Neuronal stem cell (in vitro differentiated cells): ENCODE measurements at regions not wholly inside any gene's neighbourhood (a gene's known extent, or its start where the extent isn't known, plus 50 kb on each side); places are given as distances from the start of the nearest gene placed in this dataset.

ENCODE experiments used
- DNase-seq: peaks from one replicate; pipeline ENCODE4 v3.0.0-alpha.2; 2013; ENCODE audit warnings: low spot score
- H2AFZ ChIP-seq: one replicate; pipeline ENCODE4 v1.6.1; 2013; ENCODE audit warnings: mild to moderate bottlenecking, low read length, inconsistent platforms
- H2AK5ac ChIP-seq: 2 replicates; pipeline ENCODE4 v1.6.1; 2013; ENCODE audit warnings: low read depth, mild to moderate bottlenecking, inconsistent platforms, low read length, moderate library complexity, mixed read lengths
- H2BK120ac ChIP-seq: 2 replicates; pipeline ENCODE4 v1.6.1; 2013; ENCODE audit warnings: low read depth, mild to moderate bottlenecking, inconsistent platforms, low read length, moderate library complexity, mixed read lengths
- H2BK12ac ChIP-seq: one replicate; pipeline ENCODE4 v1.6.1; 2013; ENCODE audit warnings: low read length, inconsistent platforms
- H2BK15ac ChIP-seq: 2 replicates; pipeline ENCODE4 v1.6.1; 2013; ENCODE audit warnings: mild to moderate bottlenecking, low read length, inconsistent platforms, mixed read lengths
- H2BK5ac ChIP-seq: one replicate; pipeline ENCODE4 v1.6.1; 2013; ENCODE audit warnings: inconsistent platforms, mild to moderate bottlenecking, low read length, moderate library complexity
- H3K14ac ChIP-seq: one replicate; pipeline ENCODE4 v1.6.1; 2013; ENCODE audit warnings: low read length, inconsistent platforms
- H3K18ac ChIP-seq: 2 replicates; pipeline ENCODE4 v1.6.1; 2013; ENCODE audit warnings: low read length, inconsistent platforms
- H3K23ac ChIP-seq: 2 replicates; pipeline ENCODE4 v1.6.1; 2013; ENCODE audit warnings: low read depth, mild to moderate bottlenecking, mixed read lengths, low read length, inconsistent platforms; ENCODE audit not compliant: poor library complexity
- H3K27ac ChIP-seq: replicated peaks from 3 replicates; pipeline ENCODE4 v1.5.1; 2013; ENCODE audit warnings: low read length, inconsistent platforms
- H3K27me3 ChIP-seq, 3 experiments: 2 replicates each; pipeline ENCODE4 v1.6.1; 2013; ENCODE audit warnings: low read length in 3 of 3, mild to moderate bottlenecking in 2 of 3, inconsistent platforms in 1 of 3, low read depth in 1 of 3, mixed read lengths in 1 of 3, moderate library complexity in 1 of 3; ENCODE audit not compliant: control insufficient read depth in 3 of 3, insufficient read depth in 3 of 3
- H3K36me3 ChIP-seq, 2 donors: replicated peaks in 1 of 2; 2 replicates each; pipeline ENCODE4 v1.6.1; 2013; ENCODE audit warnings: low read length in 2 of 2; ENCODE audit not compliant: control insufficient read depth in 2 of 2, insufficient read depth in 2 of 2
- H3K4ac ChIP-seq: 2 replicates; pipeline ENCODE4 v1.6.1; 2013; ENCODE audit warnings: inconsistent platforms, mild to moderate bottlenecking, low read length, moderate library complexity
- H3K4me1 ChIP-seq, 2 donors: 1 replicate in 1 of 2; 2 replicates in 1 of 2; pipeline ENCODE4 v1.6.1; 2013; ENCODE audit warnings: low read length in 2 of 2, low read depth in 1 of 2; ENCODE audit not compliant: control insufficient read depth in 2 of 2, insufficient read depth in 1 of 2
- H3K4me2 ChIP-seq: one replicate; pipeline ENCODE4 v1.6.1; 2013; ENCODE audit warnings: mild to moderate bottlenecking, low read length, inconsistent platforms; ENCODE audit not compliant: insufficient read depth, poor library complexity, severe bottlenecking
- H3K4me3 ChIP-seq, 2 donors: 2 replicates each; pipeline ENCODE4 v1.5.1; 2013; ENCODE audit warnings: low read length in 2 of 2, mild to moderate bottlenecking in 2 of 2, inconsistent platforms in 1 of 2, moderate library complexity in 1 of 2
- H3K79me1 ChIP-seq: one replicate; pipeline ENCODE4 v1.6.1; 2013; ENCODE audit warnings: low read depth, mild to moderate bottlenecking, inconsistent platforms, low read length, moderate library complexity
- H3K9ac ChIP-seq: one replicate; pipeline ENCODE4 v1.6.1; 2013; ENCODE audit warnings: mild to moderate bottlenecking, low read depth, low read length, inconsistent platforms; ENCODE audit not compliant: poor library complexity
- H3K9me3 ChIP-seq, 2 donors: replicated peaks in 1 of 2; 2 replicates each; pipeline versions ENCODE3 to v1.6.1; 2013; ENCODE audit warnings: low read length in 2 of 2, mild to moderate bottlenecking in 2 of 2, inconsistent platforms in 1 of 2, low read depth in 1 of 2, mixed read lengths in 1 of 2, moderate library complexity in 1 of 2; ENCODE audit not compliant: control insufficient read depth in 2 of 2, insufficient read depth in 1 of 2
- H4K8ac ChIP-seq: one replicate; pipeline ENCODE4 v1.6.1; 2013; ENCODE audit warnings: low read depth, mild to moderate bottlenecking, inconsistent platforms, low read length, moderate library complexity
- H4K91ac ChIP-seq: one replicate; pipeline ENCODE4 v1.6.1; 2013; ENCODE audit warnings: low read length, low read depth, mild to moderate bottlenecking, inconsistent platforms; ENCODE audit not compliant: poor library complexity
- WGBS, 2 donors: extraction: QIAGEN DNeasy Blood & Tissue Kit; methylation state at CpG; one replicate each; pipeline ENCODE4 v1.1.7; 2013; ENCODE audit warnings: missing lambda C conversion rate in 2 of 2, mixed read lengths in 1 of 2; ENCODE audit not compliant: insufficient read length in 2 of 2, insufficient replicate concordance in 1 of 2; ENCODE audit errors: extremely low coverage in 2 of 2; 5-methylcytosine and 5-hydroxymethylcytosine counted together

DNA sequence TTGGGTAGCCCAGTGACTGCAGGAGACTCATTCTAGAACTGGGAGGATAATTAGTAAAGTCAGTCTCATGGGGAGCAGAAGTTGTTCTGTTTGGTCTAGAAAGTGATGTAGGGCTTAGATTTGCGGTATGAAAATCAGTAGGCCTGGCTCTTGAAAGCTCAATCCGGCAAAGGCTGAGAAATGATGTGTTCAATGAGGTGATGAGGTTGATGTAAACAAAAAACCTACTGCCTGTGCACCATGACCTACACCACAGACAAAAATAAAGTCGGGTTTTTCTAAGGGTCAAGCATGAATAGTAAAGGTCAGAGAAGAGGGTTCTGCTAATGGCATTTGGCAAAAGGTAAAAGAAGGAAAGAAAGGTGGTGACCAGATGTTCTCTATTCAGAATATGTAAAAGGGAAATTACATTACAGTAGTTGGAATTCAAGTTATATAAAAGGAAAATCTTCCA, 80.8 kb upstream of the COL5A2 start:
- Histone ChIP-seq H2BK15ac (no peak overlapping the region), H3K4me1 (no peaks in the 10 kb centered on the region), H3K4me2 (no peak overlapping the region), H2BK5ac (no peak overlapping the region), H3K4ac (no peak overlapping the region), H3K9me3 (no peaks in the 10 kb centered on the region), H2AK5ac (no peak overlapping the region), H3K14ac (no peak overlapping the region), H2BK120ac (no peak overlapping the region), H2AFZ (no peak overlapping the region), H3K23ac (no peak overlapping the region), H4K8ac (no peak overlapping the region), H3K79me1 (no peaks in the 10 kb centered on the region), H3K4me3 (no peak overlapping the region), H4K91ac (no peak overlapping the region), H3K36me3 (no peaks in the 10 kb centered on the region), H3K9ac (no peak overlapping the region), H3K18ac (no peak overlapping the region), H3K27me3 (no peaks in the 10 kb centered on the region), H3K27ac (no peak overlapping the region), H2BK12ac (no peak overlapping the region)
- DNase-seq: no peak
- WGBS, 2 donors: no CpG with 5 or more reads among the region's 3 CpGs

DNA sequence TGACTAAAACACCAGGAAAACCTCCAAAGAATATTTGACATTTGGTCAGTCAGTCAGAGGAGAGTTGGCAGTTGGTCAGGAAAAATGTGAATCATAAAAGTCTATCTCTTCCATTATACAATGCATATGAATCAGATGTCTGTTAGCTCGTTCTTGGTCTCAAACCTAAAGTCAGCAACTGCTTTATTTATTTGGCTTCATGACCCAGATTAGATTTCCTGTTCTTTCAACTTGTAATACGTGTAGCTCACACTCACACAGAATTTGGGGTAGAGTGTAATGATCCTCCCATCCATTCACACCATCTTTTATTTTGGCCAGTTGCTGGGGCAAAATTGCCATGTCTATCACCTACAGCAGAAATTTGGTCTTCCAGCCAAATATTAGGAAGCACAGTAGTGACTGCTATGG, 81.9 kb upstream of the COL5A2 start:
- no peak for DNase-seq
- Histone ChIP-seq H4K8ac (no peak overlapping the region), H3K14ac (no peak overlapping the region), H2BK12ac (no peak overlapping the region), H3K9me3 (peaks cover 0 to 6% of the 10 kb centered on the region in 2 donors), H3K4me2 (no peak overlapping the region), H4K91ac (no peak overlapping the region), H3K36me3 (no peaks in the 10 kb centered on the region), H3K9ac (no peak overlapping the region), H3K27me3 (no peaks in the 10 kb centered on the region), H3K23ac (no peak overlapping the region), H2BK120ac (no peak overlapping the region), H3K4me1 (no peaks in the 10 kb centered on the region), H3K79me1 (no peaks in the 10 kb centered on the region), H2AFZ (no peak overlapping the region), H3K27ac (no peak overlapping the region), H3K4me3 (no peak overlapping the region), H2BK5ac (no peak overlapping the region), H2BK15ac (no peak overlapping the region), H2AK5ac (no peak overlapping the region), H3K18ac (no peak overlapping the region), H3K4ac (no peak overlapping the region)
- WGBS, 2 donors: no CpG with 5 or more reads among the region's 2 CpGs

DNA sequence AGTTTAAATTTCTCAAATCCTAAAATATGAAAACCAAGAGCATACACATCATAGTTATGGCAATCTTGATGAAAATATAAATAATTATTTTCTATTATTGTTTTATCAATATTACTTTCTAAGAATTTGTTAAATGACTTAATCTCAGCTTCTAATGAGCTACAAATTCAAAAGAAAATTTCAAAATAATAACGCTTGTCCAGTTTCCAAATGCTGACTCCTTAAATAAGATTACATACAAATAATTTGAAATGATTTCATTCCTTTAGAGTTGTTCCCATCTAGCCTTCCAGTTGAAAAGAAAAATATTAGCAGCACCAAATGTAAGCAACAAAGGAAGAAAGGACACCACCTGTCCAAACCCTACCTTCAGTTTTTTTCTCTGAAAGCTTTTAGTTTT, 82.4 kb upstream of the COL5A2 start:
- Histone ChIP-seq H3K18ac (no peak overlapping the region), H3K79me1 (no peaks in the 10 kb centered on the region), H2AK5ac (no peak overlapping the region), H3K23ac (no peak overlapping the region), H2BK5ac (no peak overlapping the region), H3K9ac (no peak overlapping the region), H3K27ac (no peak overlapping the region), H4K8ac (no peak overlapping the region), H3K9me3 (peaks cover 0 to 6% of the 10 kb centered on the region in 2 donors), H3K27me3 (no peaks in the 10 kb centered on the region), H3K4me2 (no peak overlapping the region), H3K4me3 (no peak overlapping the region), H2BK12ac (no peak overlapping the region), H3K4me1 (no peaks in the 10 kb centered on the region), H3K4ac (no peak overlapping the region), H2AFZ (no peak overlapping the region), H2BK120ac (no peak overlapping the region), H2BK15ac (no peak overlapping the region), H3K14ac (no peak overlapping the region), H3K36me3 (no peaks in the 10 kb centered on the region), H4K91ac (no peak overlapping the region)
- DNase-seq: no peak
- WGBS, 2 donors: no CpG with 5 or more reads among the region's 1 CpG

DNA sequence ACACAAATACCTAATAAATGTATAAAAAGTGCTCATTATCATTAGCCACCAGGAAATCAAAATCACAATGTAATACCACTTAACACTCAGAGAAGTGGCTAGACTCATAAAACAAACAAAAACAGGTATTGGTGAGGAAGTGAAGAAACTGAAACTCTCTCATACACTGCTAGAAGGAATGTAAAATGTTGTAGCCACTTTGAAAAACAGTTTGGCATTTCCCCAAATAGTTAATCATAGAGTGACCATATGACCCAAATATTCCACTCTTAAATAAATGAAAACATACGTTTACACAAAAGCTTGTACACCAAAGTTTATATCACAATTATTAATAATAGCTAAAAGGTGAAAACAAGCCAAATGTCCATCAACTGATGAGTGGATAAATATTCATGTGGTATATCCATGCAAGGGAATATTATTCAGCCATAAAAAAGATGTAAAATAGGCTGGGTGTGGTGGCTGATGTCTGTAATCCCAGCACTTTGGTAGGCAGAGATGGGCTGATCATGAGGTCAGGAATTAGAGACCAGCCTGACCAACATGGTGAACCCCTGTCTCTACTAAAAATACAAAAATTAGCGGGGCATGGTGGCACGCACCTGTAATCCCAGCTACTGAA, 86.2 kb upstream of the COL5A2 start:
- no peak overlapping the region for H2BK5ac ChIP-seq
- no peak overlapping the region for H3K9ac ChIP-seq
- H3K79me1 ChIP-seq: no peaks in the 10 kb centered on the region
- no peak overlapping the region for H3K14ac ChIP-seq
- no peaks in the 10 kb centered on the region for H3K27me3 ChIP-seq
- H3K23ac ChIP-seq: no peak overlapping the region
- H2AFZ ChIP-seq: no peak overlapping the region
- H2BK12ac ChIP-seq: no peak overlapping the region
- no peak overlapping the region for H4K91ac ChIP-seq
- no CpG with 5 or more reads among the region's 3 CpGs for WGBS, 2 donors
- H4K8ac ChIP-seq: no peak overlapping the region
- H3K4me1 ChIP-seq: no peaks in the 10 kb centered on the region
- H2AK5ac ChIP-seq: no peak overlapping the region
- no peak overlapping the region for H3K18ac ChIP-seq
- H3K4ac ChIP-seq: no peak overlapping the region
- H3K4me2 ChIP-seq: no peak overlapping the region
- H2BK15ac ChIP-seq: no peak overlapping the region
- H2BK120ac ChIP-seq: no peak overlapping the region
- no peaks in the 10 kb centered on the region for H3K36me3 ChIP-seq
- DNase-seq: no peak
- peaks cover 0 to 6% of the 10 kb centered on the region in 2 donors for H3K9me3 ChIP-seq
- H3K4me3 ChIP-seq: no peak overlapping the region
- no peak overlapping the region for H3K27ac ChIP-seq
